ENCODE measurements at regions not wholly inside any gene's neighbourhood (a gene's known extent, or its start where the extent isn't known, plus 50 kb on each side); places are given as distances from the start of the nearest gene placed in this dataset.

GRCh38 chr13:40442231-40442630 lies 224.2 kb downstream of the FOXO1 start:
- TF ChIP-seq CTCF (IDR thresholded peaks at IDR 0.05; ENCODE audit: insufficient read depth, low read length, poor library complexity, severe bottlenecking), result no peak
- Histone ChIP-seq H3K27me3 (ENCODE audit: control insufficient read depth, insufficient read depth, low read length) (no peaks in the 10 kb centered on the region), H3K4me3 (ENCODE audit: low read depth, low read length) (no peak overlapping the region), H3K36me3 (ENCODE audit: control insufficient read depth, insufficient read depth, low read length) (peaks cover 1% of the 10 kb centered on the region)
- DNase-seq (ENCODE audit: low read depth), result no peak

- DNase-seq (ENCODE audit: low read depth), result no peak
- peaks cover 1% of the 10 kb centered on the region for H3K36me3 ChIP-seq (ENCODE audit: control insufficient read depth, insufficient read depth, low read length)
- TF ChIP-seq CTCF (IDR thresholded peaks at IDR 0.05; ENCODE audit: insufficient read depth, low read length, poor library complexity, severe bottlenecking), result no peak
- no peaks in the 10 kb centered on the region for H3K27me3 ChIP-seq (ENCODE audit: control insufficient read depth, insufficient read depth, low read length)
- no peak overlapping the region for H3K4me3 ChIP-seq (ENCODE audit: low read depth, low read length)
Observed at GRCh38 chr13:40442826-40443225, 223.6 kb downstream of the FOXO1 start.

GRCh38 chr13:40444241-40444640 lies 222.2 kb downstream of the FOXO1 start:
- TF ChIP-seq CTCF (IDR thresholded peaks at IDR 0.05; ENCODE audit: insufficient read depth, low read length, poor library complexity, severe bottlenecking), result no peak

DNA sequence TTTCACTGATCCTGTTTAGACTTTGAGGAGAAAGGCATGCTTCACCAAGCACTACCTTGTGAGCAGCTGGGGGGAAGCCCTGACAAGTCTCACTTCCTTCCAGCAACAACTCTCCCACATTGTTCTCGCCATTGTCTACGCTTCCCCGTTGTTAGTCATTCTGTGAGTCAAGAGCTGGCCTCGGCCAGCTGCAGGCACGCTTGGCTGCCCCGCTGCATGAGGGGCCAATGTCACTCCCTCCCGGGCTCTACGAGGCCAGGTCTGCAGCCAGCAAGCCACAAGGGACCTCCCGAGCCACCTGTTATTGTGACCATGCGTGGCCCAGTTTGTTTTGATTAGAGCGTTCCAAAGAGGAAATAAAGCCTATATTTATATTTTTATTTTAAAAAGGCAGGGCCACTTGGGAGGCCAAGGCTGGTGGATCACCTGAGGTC lies 220.9 kb downstream of the FOXO1 start:
- peak; percentile 98 for DNase-seq (ENCODE audit: low read depth)
- Histone ChIP-seq H3K4me3 (ENCODE audit: low read depth, low read length) (no peak overlapping the region), H3K36me3 (ENCODE audit: control insufficient read depth, insufficient read depth, low read length) (no peaks in the 10 kb centered on the region), H3K27me3 (ENCODE audit: control insufficient read depth, insufficient read depth, low read length) (no peaks in the 10 kb centered on the region)
- no peak for TF ChIP-seq CTCF (IDR thresholded peaks at IDR 0.05; ENCODE audit: insufficient read depth, low read length, poor library complexity, severe bottlenecking)

More at GRCh38 chr13:40444241-40444640, 222.2 kb downstream of the FOXO1 start:
- Histone ChIP-seq H3K27me3 (ENCODE audit: control insufficient read depth, insufficient read depth, low read length) (no peaks in the 10 kb centered on the region), H3K36me3 (ENCODE audit: control insufficient read depth, insufficient read depth, low read length) (peaks cover 1% of the 10 kb centered on the region), H3K4me3 (ENCODE audit: low read depth, low read length) (no peak overlapping the region)
- no peak for DNase-seq (ENCODE audit: low read depth)

GRCh38 chr13:40446365-40446764 lies 220.1 kb downstream of the FOXO1 start:
- no peak for TF ChIP-seq CTCF (IDR thresholded peaks at IDR 0.05; ENCODE audit: insufficient read depth, low read length, poor library complexity, severe bottlenecking)
- Histone ChIP-seq H3K36me3 (ENCODE audit: control insufficient read depth, insufficient read depth, low read length) (no peaks in the 10 kb centered on the region), H3K4me3 (ENCODE audit: low read depth, low read length) (no peak overlapping the region), H3K27me3 (ENCODE audit: control insufficient read depth, insufficient read depth, low read length) (no peaks in the 10 kb centered on the region)
- DNase-seq (ENCODE audit: low read depth), result no peak

GRCh38 chr13:40447857-40448256 lies 218.6 kb downstream of the FOXO1 start:
- Histone ChIP-seq H3K27me3 (ENCODE audit: control insufficient read depth, insufficient read depth, low read length) (no peaks in the 10 kb centered on the region), H3K36me3 (ENCODE audit: control insufficient read depth, insufficient read depth, low read length) (no peaks in the 10 kb centered on the region), H3K4me3 (ENCODE audit: low read depth, low read length) (no peak overlapping the region)
- TF ChIP-seq CTCF (IDR thresholded peaks at IDR 0.05; ENCODE audit: insufficient read depth, low read length, poor library complexity, severe bottlenecking), result no peak
- no peak for DNase-seq (ENCODE audit: low read depth)

All from kidney epithelial cell (primary cell).